Breast epithelium (tissue), 4 donors: ENCODE measurements at regions not wholly inside any gene's neighbourhood (a gene's known extent, or its start where the extent isn't known, plus 50 kb on each side); places are given as distances from the start of the nearest gene placed in this dataset.

Source experiments
- DNase-seq, 2 donors: peaks; one replicate each; pipeline ENCODE4 v3.0.0-alpha.2; 2019; ENCODE audit warnings: low spot score in 2 of 2
- H3K27ac ChIP-seq, 2 donors: fragments of 200-600 bp; sonication (generic) in 1 of 2; one replicate each; pipeline ENCODE4 v1.5.1; 2016 to 2019; ENCODE audit warnings: mild to moderate bottlenecking in 1 of 2
- H3K27me3 ChIP-seq, 2 donors: fragments of 200-600 bp; sonication (generic) in 1 of 2; one replicate each; pipeline versions ENCODE4 v1.5.1 to v1.6.0; 2017 to 2019; ENCODE audit warnings: control low read depth in 1 of 2, mild to moderate bottlenecking in 1 of 2
- H3K36me3 ChIP-seq: fragments of 200-600 bp; one replicate; pipeline ENCODE4 v1.5.1; 2019
- H3K4me1 ChIP-seq, 2 donors: fragments of 200-600 bp; sonication (generic); one replicate each; pipeline ENCODE4 v1.5.1; 2016 to 2019; ENCODE audit warnings: control low read depth in 1 of 2
- H3K4me3 ChIP-seq, 3 donors: fragments of 200-600 bp; sonication (generic); 1 replicate in 2 of 3; 2 replicates in 1 of 3; pipeline ENCODE4 v1.5.1; 2016 to 2019; ENCODE audit warnings: mild to moderate bottlenecking in 3 of 3, moderate library complexity in 2 of 3
- H3K9me3 ChIP-seq, 2 donors: fragments of 200-600 bp; sonication (generic) in 1 of 2; one replicate each; pipeline ENCODE4 v1.5.1; 2016 to 2019; ENCODE audit warnings: control low read depth in 1 of 2
- CTCF ChIP-seq, 3 donors: fragments of 450-650 bp; IDR thresholded peaks; one replicate each; pipeline ENCODE4 v1.5.1; 2016 to 2017; ENCODE audit warnings: antibody characterized with exemption in 3 of 3, mild to moderate bottlenecking in 3 of 3, moderate library complexity in 3 of 3
- POLR2A ChIP-seq: fragments of 450-650 bp; IDR thresholded peaks from one replicate; pipeline ENCODE4 v1.6.1; 2016; ENCODE audit warnings: antibody characterized with exemption, mild to moderate bottlenecking, moderate library complexity
- POLR2AphosphoS5 ChIP-seq, 3 donors: sonication (generic); formaldehyde crosslinking; IDR thresholded peaks; one replicate each; pipeline ENCODE4 v1.6.1; 2017; ENCODE audit warnings: antibody characterized with exemption in 3 of 3
- intact Hi-C: fragments of 100-400 bp; cut with DNase I; formaldehyde crosslinking; loops from one replicate; pipeline ENCODE4 v1.15.1; 2023; ENCODE audit warnings: low total_unique reads

- Histone ChIP-seq H3K4me1 (no peaks in the 10 kb centered on the region), H3K4me3 (no peak overlapping the region), H3K27ac (no peak overlapping the region), H3K27me3 (no peaks in the 10 kb centered on the region), H3K9me3 (no peaks in the 10 kb centered on the region), H3K36me3 (no peaks in the 10 kb centered on the region)
- no peak for DNase-seq
- intact Hi-C loops, result no loop called here
- no peak for TF ChIP-seq POLR2A
- no peak for TF ChIP-seq POLR2AphosphoS5 (IDR thresholded peaks at IDR 0.05)
- no peak for TF ChIP-seq CTCF (IDR thresholded peaks at IDR 0.05)
These were observed 370.6 kb upstream of the LRRC3B start for GRCh38 chr3:26252001-26252400.

GRCh38 chr3:26256224-26256623 is 366.3 kb upstream of the LRRC3B start:
- no peaks in the 10 kb centered on the region for H3K27me3 ChIP-seq
- intact Hi-C loops, result no loop called here
- no peak overlapping the region for H3K4me3 ChIP-seq
- no peak overlapping the region for H3K27ac ChIP-seq
- no peaks in the 10 kb centered on the region for H3K9me3 ChIP-seq
- DNase-seq, result no peak
- H3K4me1 ChIP-seq, result no peaks in the 10 kb centered on the region
- TF ChIP-seq CTCF (IDR thresholded peaks at IDR 0.05) (no peak), POLR2A (no peak), POLR2AphosphoS5 (IDR thresholded peaks at IDR 0.05) (no peak)
- no peaks in the 10 kb centered on the region for H3K36me3 ChIP-seq

GRCh38 chr3:26259176-26259575 is 363.4 kb upstream of the LRRC3B start:
- H3K9me3 ChIP-seq, result no peaks in the 10 kb centered on the region

GRCh38 chr3:26260139-26260538 is 362.4 kb upstream of the LRRC3B start:
- intact Hi-C loops, result no loop called here
- no peak for DNase-seq
- H3K36me3 ChIP-seq, result no peaks in the 10 kb centered on the region
- H3K4me1 ChIP-seq, result no peaks in the 10 kb centered on the region
- H3K4me3 ChIP-seq, result no peak overlapping the region
- no peak overlapping the region for H3K27ac ChIP-seq
- no peaks in the 10 kb centered on the region for H3K27me3 ChIP-seq
- TF ChIP-seq CTCF (IDR thresholded peaks at IDR 0.05), result no peak
- TF ChIP-seq POLR2AphosphoS5 (IDR thresholded peaks at IDR 0.05), result no peak
- TF ChIP-seq POLR2A, result no peak
- no peaks in the 10 kb centered on the region for H3K9me3 ChIP-seq

More at GRCh38 chr3:26259176-26259575, 363.4 kb upstream of the LRRC3B start:
- no peak overlapping the region for H3K27ac ChIP-seq
- no peaks in the 10 kb centered on the region for H3K27me3 ChIP-seq
- H3K4me1 ChIP-seq, result no peaks in the 10 kb centered on the region
- intact Hi-C loops, result no loop called here
- H3K4me3 ChIP-seq, result no peak overlapping the region
- TF ChIP-seq POLR2A (no peak), CTCF (IDR thresholded peaks at IDR 0.05) (no peak), POLR2AphosphoS5 (IDR thresholded peaks at IDR 0.05) (no peak)
- no peak for DNase-seq
- H3K36me3 ChIP-seq, result no peaks in the 10 kb centered on the region

- H3K27me3 ChIP-seq, result no peaks in the 10 kb centered on the region
- H3K9me3 ChIP-seq, result no peaks in the 10 kb centered on the region
- no peak overlapping the region for H3K27ac ChIP-seq
- H3K4me1 ChIP-seq, result no peaks in the 10 kb centered on the region
- TF ChIP-seq POLR2AphosphoS5 (IDR thresholded peaks at IDR 0.05), result no peak
- no peak for TF ChIP-seq CTCF (IDR thresholded peaks at IDR 0.05)
- no peak for TF ChIP-seq POLR2A
- no peak overlapping the region for H3K4me3 ChIP-seq
- intact Hi-C loops, result no loop called here
- H3K36me3 ChIP-seq, result no peaks in the 10 kb centered on the region
- no peak for DNase-seq
These were observed 357.9 kb upstream of the LRRC3B start for GRCh38 chr3:26264708-26265107.
